ENCODE measurements at regions not wholly inside any gene's neighbourhood (a gene's known extent, or its start where the extent isn't known, plus 50 kb on each side); places are given as distances from the start of the nearest gene placed in this dataset.
A peak's percentile ranks its signal among the peaks of the same experiment; 100 is the strongest.

- Histone ChIP-seq H3K9me3 (ENCODE audit: insufficient read depth, low read length) (no peaks in the 10 kb centered on the region), H3K4me3 (ENCODE audit: insufficient read length, low read depth) (no peak overlapping the region), H3K4me1 (ENCODE audit: insufficient read depth, insufficient read length) (peaks cover 10% of the 10 kb centered on the region), H3K36me3 (ENCODE audit: insufficient read depth, insufficient read length, low read length) (no peaks in the 10 kb centered on the region), H3K9ac (ENCODE audit: insufficient read length, low read depth) (no peak overlapping the region), H3K27me3 (ENCODE audit: insufficient read depth, insufficient read length) (no peaks in the 10 kb centered on the region)
- TF ChIP-seq YY1 (IDR thresholded peaks at IDR 0.05; ENCODE audit: insufficient read depth, insufficient read length) (no peak), SUZ12 (IDR thresholded peaks at IDR 0.05; ENCODE audit: extremely low read depth, insufficient read depth, insufficient read length) (no peak), ZNF274 (IDR thresholded peaks at IDR 0.05; ENCODE audit: low read depth, low read length) (no peak)
- no peak for DNase-seq (ENCODE audit: low read depth, low spot score)
Measured at GRCh38 chr9:129242191-129242941, 64.3 kb upstream of the IER5L start.

GRCh38 chr9:129241725-129242124, 63.7 kb upstream of the IER5L start:
- Histone ChIP-seq H3K4me1 (ENCODE audit: insufficient read depth, insufficient read length) (peaks cover 12% of the 10 kb centered on the region), H3K9ac (ENCODE audit: insufficient read length, low read depth) (peak overlapping the region; percentile 13), H3K27me3 (ENCODE audit: insufficient read depth, insufficient read length) (no peaks in the 10 kb centered on the region), H3K4me3 (ENCODE audit: insufficient read length, low read depth) (no peak overlapping the region), H3K36me3 (ENCODE audit: insufficient read depth, insufficient read length, low read length) (no peaks in the 10 kb centered on the region), H3K9me3 (ENCODE audit: insufficient read depth, low read length) (no peaks in the 10 kb centered on the region)
- DNase-seq (ENCODE audit: low read depth, low spot score), result no peak
- TF ChIP-seq YY1 (IDR thresholded peaks at IDR 0.05; ENCODE audit: insufficient read depth, insufficient read length), result no peak
- TF ChIP-seq SUZ12 (IDR thresholded peaks at IDR 0.05; ENCODE audit: extremely low read depth, insufficient read depth, insufficient read length), result no peak
- TF ChIP-seq ZNF274 (IDR thresholded peaks at IDR 0.05; ENCODE audit: low read depth, low read length), result no peak

- Histone ChIP-seq H3K4me1 (ENCODE audit: insufficient read depth, insufficient read length) (peaks cover 12% of the 10 kb centered on the region), H3K9me3 (ENCODE audit: insufficient read depth, low read length) (no peaks in the 10 kb centered on the region), H3K27me3 (ENCODE audit: insufficient read depth, insufficient read length) (no peaks in the 10 kb centered on the region), H3K9ac (ENCODE audit: insufficient read length, low read depth) (no peak overlapping the region), H3K36me3 (ENCODE audit: insufficient read depth, insufficient read length, low read length) (no peaks in the 10 kb centered on the region), H3K4me3 (ENCODE audit: insufficient read length, low read depth) (no peak overlapping the region)
- TF ChIP-seq SUZ12 (IDR thresholded peaks at IDR 0.05; ENCODE audit: extremely low read depth, insufficient read depth, insufficient read length) (no peak), YY1 (IDR thresholded peaks at IDR 0.05; ENCODE audit: insufficient read depth, insufficient read length) (no peak), ZNF274 (IDR thresholded peaks at IDR 0.05; ENCODE audit: low read depth, low read length) (no peak)
- DNase-seq (ENCODE audit: low read depth, low spot score), result no peak
Measured at GRCh38 chr9:129240581-129241211, 62.6 kb upstream of the IER5L start.

- Histone ChIP-seq H3K4me1 (ENCODE audit: insufficient read depth, insufficient read length) (peaks cover 12% of the 10 kb centered on the region), H3K9ac (ENCODE audit: insufficient read length, low read depth) (no peak overlapping the region), H3K9me3 (ENCODE audit: insufficient read depth, low read length) (no peaks in the 10 kb centered on the region), H3K36me3 (ENCODE audit: insufficient read depth, insufficient read length, low read length) (no peaks in the 10 kb centered on the region), H3K27me3 (ENCODE audit: insufficient read depth, insufficient read length) (no peaks in the 10 kb centered on the region), H3K4me3 (ENCODE audit: insufficient read length, low read depth) (no peak overlapping the region)
- TF ChIP-seq ZNF274 (IDR thresholded peaks at IDR 0.05; ENCODE audit: low read depth, low read length) (no peak), SUZ12 (IDR thresholded peaks at IDR 0.05; ENCODE audit: extremely low read depth, insufficient read depth, insufficient read length) (no peak), YY1 (IDR thresholded peaks at IDR 0.05; ENCODE audit: insufficient read depth, insufficient read length) (no peak)
- DNase-seq (ENCODE audit: low read depth, low spot score), result no peak
Measured at GRCh38 chr9:129239946-129240490, 62.0 kb upstream of the IER5L start.

- H3K27me3 ChIP-seq (ENCODE audit: insufficient read depth, insufficient read length), result no peaks in the 10 kb centered on the region
- no peaks in the 10 kb centered on the region for H3K36me3 ChIP-seq (ENCODE audit: insufficient read depth, insufficient read length, low read length)
- H3K4me1 ChIP-seq (ENCODE audit: insufficient read depth, insufficient read length), result peaks cover 8% of the 10 kb centered on the region
- TF ChIP-seq SUZ12 (IDR thresholded peaks at IDR 0.05; ENCODE audit: extremely low read depth, insufficient read depth, insufficient read length) (no peak), ZNF274 (IDR thresholded peaks at IDR 0.05; ENCODE audit: low read depth, low read length) (no peak), YY1 (IDR thresholded peaks at IDR 0.05; ENCODE audit: insufficient read depth, insufficient read length) (no peak)
- no peak for DNase-seq (ENCODE audit: low read depth, low spot score)
- no peak overlapping the region for H3K9ac ChIP-seq (ENCODE audit: insufficient read length, low read depth)
- no peak overlapping the region for H3K4me3 ChIP-seq (ENCODE audit: insufficient read length, low read depth)
- H3K9me3 ChIP-seq (ENCODE audit: insufficient read depth, low read length), result no peaks in the 10 kb centered on the region
Measured at GRCh38 chr9:129237803-129238202, 59.7 kb upstream of the IER5L start.

- peak overlapping the region; percentile 24 for H3K9ac ChIP-seq (ENCODE audit: insufficient read length, low read depth)
- TF ChIP-seq YY1 (IDR thresholded peaks at IDR 0.05; ENCODE audit: insufficient read depth, insufficient read length) (no peak), ZNF274 (IDR thresholded peaks at IDR 0.05; ENCODE audit: low read depth, low read length) (no peak), SUZ12 (IDR thresholded peaks at IDR 0.05; ENCODE audit: extremely low read depth, insufficient read depth, insufficient read length) (no peak)
- H3K9me3 ChIP-seq (ENCODE audit: insufficient read depth, low read length), result no peaks in the 10 kb centered on the region
- peaks cover 8% of the 10 kb centered on the region for H3K4me1 ChIP-seq (ENCODE audit: insufficient read depth, insufficient read length)
- H3K27me3 ChIP-seq (ENCODE audit: insufficient read depth, insufficient read length), result no peaks in the 10 kb centered on the region
- DNase-seq (ENCODE audit: low read depth, low spot score), result no peak
- no peaks in the 10 kb centered on the region for H3K36me3 ChIP-seq (ENCODE audit: insufficient read depth, insufficient read length, low read length)
- no peak overlapping the region for H3K4me3 ChIP-seq (ENCODE audit: insufficient read length, low read depth)
Measured at GRCh38 chr9:129237164-129237611, 59.1 kb upstream of the IER5L start.
